K562 (cell line): ENCODE measurements at regions not wholly inside any gene's neighbourhood (a gene's known extent, or its start where the extent isn't known, plus 50 kb on each side); places are given as distances from the start of the nearest gene placed in this dataset.

Experiments used
- ATAC-seq: fragments of 200-7000 bp; cut with Tn5 transposase; 3 replicates; pipeline ENCODE4 v1.9.1; 2020; ENCODE audit warnings: moderate library complexity
- BruUV-seq: library from RNA; stranded (reverse); fragments of 400-500 nt; replicated peaks from 2 replicates; lab custom pipeline; 2021; lab: Mats Ljungman, UMichigan
- CTCF ChIA-PET: fragments of 300-600 bp; formaldehyde crosslinking; extraction: SDS; loops from one replicate; lab custom pipeline; 2021; ENCODE audit warnings: low intra/inter-chr PET ratio; lab: Yijun Ruan, JAX
- POLR2A ChIA-PET: fragments of 300-600, 350-650 bp; sonication (Branson Sonifier 250); formaldehyde crosslinking; extraction: SDS; loops from one replicate; lab custom pipeline; 2021; ENCODE audit warnings: antibody characterized with exemption, inconsistent platforms; lab: Yijun Ruan, JAX
- DNase-seq, 4 experiments: peaks; one replicate each; pipeline versions ENCODE4 v3.0.0 to v3.0.0-alpha.2; 2011 to 2018; ENCODE audit warnings: low spot score in 3 of 4, mixed read lengths in 3 of 4; ENCODE audit errors: extremely low read depth in 1 of 4
- FAIRE-seq: peaks from 2 replicates; lab custom pipeline; 2011; peaks lifted over from hg19 to GRCh38; lab: Jason Lieb, UNC
- H2AFZ ChIP-seq: 2 replicates; pipeline ENCODE4 v1.6.0; 2011; ENCODE audit warnings: low read depth, low read length, control low read depth, inconsistent platforms
- H3K27ac ChIP-seq: fragments of 200-600 bp; 3 replicates; pipeline ENCODE4 v1.8.0; 2011; ENCODE audit warnings: low read depth, mild to moderate bottlenecking, control low read depth, inconsistent platforms, low read length, moderate library complexity, mixed read lengths; ENCODE audit errors: extremely low read depth
- H3K27me3 ChIP-seq, 2 experiments: fragments of 300-600 bp in 1 of 2; 2 replicates in 1 of 2; 3 replicates in 1 of 2; pipeline versions ENCODE4 v1.6.0 to v1.8.0; 2011; ENCODE audit warnings: inconsistent platforms in 2 of 2, low read length in 2 of 2, mild to moderate bottlenecking in 1 of 2, mixed read lengths in 1 of 2, moderate library complexity in 1 of 2; ENCODE audit not compliant: control insufficient read depth in 2 of 2, insufficient read depth in 2 of 2
- H3K36me3 ChIP-seq: fragments of 300-600 bp; 3 replicates; pipeline ENCODE4 v1.8.0; 2011; ENCODE audit warnings: mild to moderate bottlenecking, low read length, inconsistent platforms; ENCODE audit not compliant: control insufficient read depth, insufficient read depth
- H3K4me1 ChIP-seq, 2 experiments: fragments of 200-600 bp in 1 of 2; replicated peaks in 1 of 2; 2 replicates in 1 of 2; 3 replicates in 1 of 2; pipeline versions ENCODE4 v1.5.1 to v1.8.0; 2011; ENCODE audit warnings: inconsistent platforms in 2 of 2, low read length in 2 of 2, mild to moderate bottlenecking in 1 of 2, mixed read lengths in 1 of 2, moderate library complexity in 1 of 2; ENCODE audit not compliant: control insufficient read depth in 2 of 2, insufficient read depth in 2 of 2
- H3K4me2 ChIP-seq: 2 replicates; pipeline ENCODE4 v1.6.1; 2011; ENCODE audit warnings: low read length, control low read depth, inconsistent platforms, mixed read lengths; ENCODE audit not compliant: insufficient read depth
- H3K4me3 ChIP-seq: fragments of 200-600 bp; sonication (generic), shearing (Covaris generic); 2 replicates; pipeline ENCODE4 v1.5.1; 2016; ENCODE audit warnings: control low read depth, inconsistent platforms
- H3K79me2 ChIP-seq: fragments of 200-600 bp; 3 replicates; pipeline ENCODE4 v1.8.0; 2011; ENCODE audit warnings: low read length, inconsistent platforms; ENCODE audit not compliant: control insufficient read depth, insufficient read depth
- H3K9ac ChIP-seq, 2 experiments: 2 replicates each; pipeline versions ENCODE4 v1.6.0 to v1.6.1; 2011; ENCODE audit warnings: low read depth in 2 of 2, low read length in 2 of 2, control low read depth in 1 of 2, inconsistent platforms in 1 of 2, mild to moderate bottlenecking in 1 of 2, mixed read lengths in 1 of 2; ENCODE audit not compliant: insufficient read depth in 1 of 2
- H3K9me1 ChIP-seq: one replicate; pipeline ENCODE4 v1.6.0; 2011; ENCODE audit warnings: inconsistent platforms, mild to moderate bottlenecking, low read length, moderate library complexity; ENCODE audit not compliant: control insufficient read depth, insufficient read depth
- H3K9me3 ChIP-seq: replicated peaks from 2 replicates; pipeline ENCODE4 v1.5.1; 2011; ENCODE audit warnings: low read depth, low read length, inconsistent platforms; ENCODE audit not compliant: control insufficient read depth, insufficient read depth
- H4K20me1 ChIP-seq: replicated peaks from 2 replicates; pipeline ENCODE4 v1.6.1; 2011; ENCODE audit warnings: low read length, inconsistent platforms, mixed read lengths; ENCODE audit not compliant: control insufficient read depth, insufficient read depth
- FOXA1 ChIP-seq: fragments of 450-650 bp; IDR thresholded peaks from 2 replicates; pipeline ENCODE4 v1.6.1; 2016; ENCODE audit warnings: mild to moderate bottlenecking, borderline replicate concordance
- HINFP ChIP-seq: fragments of 450-650 bp; conservative IDR thresholded peaks from 2 replicates; pipeline ENCODE4 v1.6.1; 2016; ENCODE audit warnings: missing genetic modification characterization, low read depth, mild to moderate bottlenecking, control low read depth, missing compliant biosample characterization
- ID3 ChIP-seq, 2 experiments: fragments of 250-450 bp in 1 of 2; fragments of 450-650 bp in 1 of 2; sonication (Bioruptor Pico) in 1 of 2; IDR thresholded peaks; 2 replicates each; pipeline versions ENCODE4 v1.6.1 to v1.8.0; 2016 to 2021; ENCODE audit warnings: mild to moderate bottlenecking in 2 of 2, moderate library complexity in 2 of 2, missing compliant biosample characterization in 1 of 2, missing genetic modification characterization in 1 of 2
- NFXL1 ChIP-seq: fragments of 450-650 bp; formaldehyde crosslinking; IDR thresholded peaks from 2 replicates; pipeline ENCODE4 v1.4.0; 2021; ENCODE audit warnings: mild to moderate bottlenecking
- PML ChIP-seq: IDR thresholded peaks from 2 replicates; pipeline ENCODE4 v1.6.1; 2012; ENCODE audit warnings: low read length, inconsistent platforms
- ZC3H8 ChIP-seq: fragments of 450-650 bp; IDR thresholded peaks from 2 replicates; pipeline ENCODE4 v1.6.1; 2017
- ZNF316 ChIP-seq: fragments of 450-650 bp; IDR thresholded peaks from 2 replicates; pipeline ENCODE4 v1.6.1; 2016
- WGBS: fragments of 100-300 bp; shearing (Covaris generic); methylation state at CpG from one replicate; pipeline ENCODE4 v1.1.6; 2016; ENCODE audit warnings: low coverage, mixed read lengths; ENCODE audit not compliant: insufficient coverage; ENCODE audit errors: missing lambda C conversion rate; 5-methylcytosine and 5-hydroxymethylcytosine counted together
- in situ Hi-C: fragments of 300-500 bp; cut with MboI; formaldehyde crosslinking; loops from 4 replicates; pipeline ENCODE4 v1.15.0; 2018; ENCODE audit warnings: inconsistent platforms, mixed read lengths
- intact Hi-C: fragments of 100-400 bp; cut with micrococcal nuclease; formaldehyde crosslinking; loops from 2 replicates; pipeline ENCODE4 v1.14.2; 2022

GRCh38 chr4:132132433-132132832 lies 1016.7 kb upstream of the PCDH10 start:
- Histone ChIP-seq H2AFZ (no peak overlapping the region), H3K4me1 (no peaks in the 10 kb centered on the region), H3K9me3 (no peaks in the 10 kb centered on the region), H3K9me1 (no peaks in the 10 kb centered on the region), H3K4me2 (no peak overlapping the region), H3K27ac (no peak overlapping the region), H3K4me3 (no peak overlapping the region), H3K36me3 (no peaks in the 10 kb centered on the region), H3K27me3 (no peaks in the 10 kb centered on the region), H3K9ac (no peak overlapping the region), H4K20me1 (no peaks in the 10 kb centered on the region), H3K79me2 (no peaks in the 10 kb centered on the region)
- in situ Hi-C loops = no loop called here
- ATAC-seq (no peak), FAIRE-seq (no peak), DNase-seq (no peak)
- ChIA-PET POLR2A (no interaction called here), CTCF (no interaction called here)
- TF ChIP-seq ZNF316 (no peak), ID3 (CRISPR knock-in tag; IDR thresholded peaks at IDR 0.05) (no peak), ID3 (tag; IDR thresholded peaks at IDR 0.05) (no peak), HINFP (tag) (no peak), ZC3H8 (no peak), FOXA1 (no peak), NFXL1 (CRISPR knock-in tag) (no peak), PML (no peak)
- intact Hi-C loops = no loop called here
- BruUV-seq = no TSS peak
- 0% methylated on average over 2 of the region's 2 CpGs for WGBS
